NCI-H2196 (cell line): ENCODE measurements at regions not wholly inside any gene's neighbourhood (a gene's known extent, or its start where the extent isn't known, plus 50 kb on each side); places are given as distances from the start of the nearest gene placed in this dataset.

Source experiments
- DNase-seq: peaks from one replicate; lab custom pipeline; 2025; ENCODE audit not compliant: unreplicated experiment; lab: John Stamatoyannopoulos, UW

DNA sequence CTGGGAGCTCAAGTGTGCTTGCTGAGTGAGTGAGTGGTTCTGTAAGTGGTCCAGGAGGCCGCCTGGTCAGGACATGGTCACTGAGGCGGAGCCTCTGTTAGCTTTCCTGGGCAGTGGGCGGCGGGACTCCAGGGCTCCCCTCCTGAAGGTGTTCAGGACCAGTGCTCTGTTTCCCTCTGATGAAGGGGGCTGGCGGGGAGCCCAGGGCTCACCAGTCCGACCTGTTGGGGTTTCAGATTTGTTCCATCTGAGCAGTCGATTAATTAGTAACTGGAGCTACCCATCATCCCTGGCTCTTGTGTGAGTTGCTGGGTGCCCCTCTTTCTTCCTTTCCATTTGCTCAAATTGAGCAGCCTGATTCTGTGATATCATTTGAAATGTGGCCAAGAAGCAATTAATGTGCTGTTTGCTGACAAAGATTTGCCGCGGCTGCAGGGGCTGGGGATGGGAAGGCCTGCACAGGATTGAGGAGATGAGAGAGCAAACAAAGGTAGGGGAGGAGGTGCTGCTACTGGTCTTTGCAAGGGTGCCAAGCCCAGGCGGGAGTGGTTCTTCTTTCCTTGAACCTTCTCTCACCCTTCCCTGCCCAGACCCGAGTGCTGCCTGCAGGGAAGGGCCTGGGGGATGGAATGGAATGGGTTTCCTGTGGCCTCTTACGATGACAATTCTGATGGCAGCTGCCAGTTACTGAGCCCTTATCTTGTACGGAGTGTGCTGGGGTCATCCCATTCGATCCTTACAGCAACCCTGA, 92.8 kb upstream of the PITX1 start:
- peak; percentile 57 for DNase-seq

DNA sequence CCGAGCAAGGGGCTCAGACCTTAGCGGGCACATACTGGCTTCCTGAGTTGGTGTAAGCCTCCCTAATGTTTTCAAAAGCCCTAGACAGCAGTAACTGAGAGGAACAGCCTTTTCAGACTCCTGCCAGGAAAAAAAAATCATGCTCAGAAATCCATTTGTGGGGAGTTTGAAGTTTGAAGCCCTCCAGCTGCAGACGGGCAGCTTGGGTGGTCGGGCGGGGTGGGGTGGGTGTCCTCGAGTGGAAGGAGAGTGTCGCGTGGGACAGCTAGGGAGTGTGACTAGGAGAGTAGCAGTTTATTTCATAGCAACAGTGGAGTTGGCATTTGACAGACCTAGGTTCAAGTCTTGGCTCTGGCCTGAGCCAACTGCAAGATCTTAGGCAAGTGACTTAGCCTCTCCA, 90.7 kb upstream of the PITX1 start:
- no peak for DNase-seq

- no peak for DNase-seq
Measured at GRCh38 chr5:135124128-135124527, 90.1 kb upstream of the PITX1 start.

DNA sequence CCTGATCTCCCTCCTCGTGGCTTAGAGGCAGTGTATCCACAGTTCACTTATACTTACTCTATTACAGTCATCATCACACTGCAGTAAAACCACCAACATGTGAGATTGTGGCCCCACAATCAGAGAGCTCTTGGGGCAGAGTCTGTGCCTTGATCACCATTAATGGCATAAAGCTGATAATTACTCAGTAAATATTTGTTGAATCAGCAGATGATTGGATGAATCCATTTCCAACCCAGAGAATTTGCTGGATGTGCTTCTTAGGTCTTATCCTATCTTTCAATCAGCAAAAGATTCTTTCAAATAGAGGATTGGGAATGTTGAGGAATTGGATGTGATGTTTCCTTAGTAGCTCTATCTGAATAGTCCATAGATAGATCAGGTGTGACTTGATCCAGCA, 88.8 kb upstream of the PITX1 start:
- DNase-seq = no peak

DNA sequence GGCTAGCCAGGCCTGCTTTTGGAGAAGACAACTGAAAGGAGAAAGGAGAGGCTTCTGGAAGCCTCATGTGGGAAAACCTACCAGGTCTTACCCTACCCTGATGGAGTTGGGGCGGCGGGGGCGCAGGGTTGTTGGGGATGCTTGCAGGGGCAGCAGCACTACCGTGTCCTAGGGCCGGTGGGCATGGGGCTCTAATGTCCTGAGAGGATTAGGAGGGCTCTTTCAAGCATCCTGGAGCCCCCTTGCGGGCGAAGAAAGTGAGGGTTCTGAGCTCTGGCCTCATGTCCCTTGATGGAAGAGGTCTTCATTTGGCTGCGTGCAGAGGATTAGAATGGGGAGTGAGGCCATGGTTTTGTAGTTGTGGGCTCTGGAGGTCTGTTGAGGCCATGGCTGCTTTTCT, 86.9 kb upstream of the PITX1 start:
- no peak for DNase-seq

- no peak for DNase-seq
Measured at GRCh38 chr5:135119481-135119880, 85.5 kb upstream of the PITX1 start.

GRCh38 chr5:135117590-135117989, 83.6 kb upstream of the PITX1 start:
- no peak for DNase-seq

GRCh38 chr5:135116160-135116561, 82.1 kb upstream of the PITX1 start:
- no peak for DNase-seq

- DNase-seq = no peak
Measured at GRCh38 chr5:135115591-135115990, 81.6 kb upstream of the PITX1 start.

GRCh38 chr5:135114759-135115158, 80.7 kb upstream of the PITX1 start:
- DNase-seq = no peak

GRCh38 chr5:135112008-135112725, 78.1 kb upstream of the PITX1 start:
- DNase-seq = no peak

GRCh38 chr5:135110785-135111596, 77.0 kb upstream of the PITX1 start:
- DNase-seq = no peak

GRCh38 chr5:135108992-135109391, 75.0 kb upstream of the PITX1 start:
- no peak for DNase-seq

DNA sequence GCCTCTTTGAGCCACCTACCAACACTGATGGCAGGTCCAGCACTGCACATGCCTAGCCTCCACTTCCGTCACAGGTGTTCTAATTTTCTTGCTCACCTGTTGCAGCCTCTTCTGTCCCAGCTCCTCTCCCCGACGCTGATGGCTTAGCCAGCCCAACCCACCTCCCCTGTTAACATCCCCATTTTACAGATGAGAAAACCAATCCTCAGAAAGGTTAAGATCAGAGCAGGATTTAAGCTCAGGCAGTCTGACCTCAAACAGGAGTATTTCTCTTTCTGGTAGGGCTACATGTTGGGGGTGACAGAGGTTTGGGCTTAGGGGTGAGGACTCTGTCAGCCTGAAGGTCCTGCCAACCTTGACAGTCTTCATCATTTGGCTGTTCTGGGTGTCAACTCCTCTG, 74.5 kb upstream of the PITX1 start:
- no peak for DNase-seq

DNA sequence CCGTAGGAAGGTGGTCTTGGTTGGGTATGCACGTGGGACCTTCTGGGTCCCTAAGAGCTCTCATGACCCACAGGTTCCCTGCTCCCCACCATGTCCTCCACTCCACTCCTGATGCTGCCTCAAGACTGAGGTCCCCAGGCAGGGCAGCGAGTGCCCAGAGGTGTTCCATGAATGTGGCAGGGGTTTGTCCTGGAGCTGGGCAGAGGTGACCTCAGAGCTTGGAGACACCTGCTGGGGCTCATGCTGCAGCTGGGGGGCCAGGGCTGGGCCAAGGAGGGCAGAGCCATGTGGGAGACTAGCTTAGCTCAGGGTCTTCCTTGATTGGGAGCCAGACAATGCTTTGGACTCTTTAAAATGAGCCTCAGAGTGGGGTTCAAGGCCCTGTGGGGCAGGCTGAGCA, 74.0 kb upstream of the PITX1 start:
- no peak for DNase-seq

GRCh38 chr5:135106610-135107471, 72.8 kb upstream of the PITX1 start:
- no peak for DNase-seq

GRCh38 chr5:135106136-135106535, 72.1 kb upstream of the PITX1 start:
- DNase-seq = no peak

GRCh38 chr5:135105105-135105484, 71.1 kb upstream of the PITX1 start:
- DNase-seq = no peak

GRCh38 chr5:135103575-135103853, 69.5 kb upstream of the PITX1 start:
- DNase-seq = no peak

GRCh38 chr5:135102716-135103574, 68.9 kb upstream of the PITX1 start:
- no peak for DNase-seq
